ENCODE measurements at regions not wholly inside any gene's neighbourhood (a gene's known extent, or its start where the extent isn't known, plus 50 kb on each side); places are given as distances from the start of the nearest gene placed in this dataset.

- TF ChIP-seq POLR2A (IDR thresholded peaks at IDR 0.05) (no peak), CTCF (IDR thresholded peaks at IDR 0.05) (no peak)
Observed at GRCh38 chr10:33052263-33052875, 94.3 kb upstream of the ITGB1 start.
